ACC112 (cell line): ENCODE measurements at regions not wholly inside any gene's neighbourhood (a gene's known extent, or its start where the extent isn't known, plus 50 kb on each side); places are given as distances from the start of the nearest gene placed in this dataset.
"Not testable (repeated sequence)": the region's sequence is repeated elsewhere in the genome, so short reads cannot be mapped to it uniquely, and the experiment has no call there.

Experiments used
- H2AFZ ChIP-seq: fragments of 200-600 bp; sonication (generic); one replicate; pipeline ENCODE4 v1.6.0; 2017; ENCODE audit warnings: antibody characterized with exemption, low read length; ENCODE audit not compliant: unreplicated experiment
- H3K27ac ChIP-seq: fragments of 200-600 bp; sonication (generic); 2 replicates; pipeline ENCODE4 v1.5.1; 2014; ENCODE audit warnings: low read depth, mild to moderate bottlenecking, antibody characterized with exemption, low read length, moderate library complexity
- H3K27me3 ChIP-seq: fragments of 200-600 bp; sonication (generic); 2 replicates; pipeline ENCODE4 v1.6.1; 2014; ENCODE audit warnings: mild to moderate bottlenecking, antibody characterized with exemption, low read length, moderate library complexity, mixed read lengths; ENCODE audit not compliant: insufficient read depth
- H3K36me3 ChIP-seq: fragments of 200-600 bp; sonication (generic); 2 replicates; pipeline ENCODE4 v1.6.1; 2016; ENCODE audit warnings: mild to moderate bottlenecking, antibody characterized with exemption, low read length, moderate library complexity, mixed read lengths; ENCODE audit not compliant: insufficient read depth
- H3K4me1 ChIP-seq: fragments of 200-600 bp; sonication (generic); one replicate; pipeline ENCODE4 v1.6.1; 2016; ENCODE audit warnings: low read length, mixed read lengths; ENCODE audit not compliant: insufficient read depth, unreplicated experiment, control insufficient read depth
- H3K4me3 ChIP-seq: fragments of 200-600 bp; sonication (generic); 2 replicates; pipeline ENCODE4 v1.5.1; 2014; ENCODE audit warnings: mild to moderate bottlenecking, low read depth, low read length
- H3K79me2 ChIP-seq: fragments of 200-600 bp; sonication (generic); one replicate; pipeline ENCODE4 v1.6.0; 2016; ENCODE audit warnings: low read length; ENCODE audit not compliant: control insufficient read depth, unreplicated experiment, insufficient read depth

DNA sequence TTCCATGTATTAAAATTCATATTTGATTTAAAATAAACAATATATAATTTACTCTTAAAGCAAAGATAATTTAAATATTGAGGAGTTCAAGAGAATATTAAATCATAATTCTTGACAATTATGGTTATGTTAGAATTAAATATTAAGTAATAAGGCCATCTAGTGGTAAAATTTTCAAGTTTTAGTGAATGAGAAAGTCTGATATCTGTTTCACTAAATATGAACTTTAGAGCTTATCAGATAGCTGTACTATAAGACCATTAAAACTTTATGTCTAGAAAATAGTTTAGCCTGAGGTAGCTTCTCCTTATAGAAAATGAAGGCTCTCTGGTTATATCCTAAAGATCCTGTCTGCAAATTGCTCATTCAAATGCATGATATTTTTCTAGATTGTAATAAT, 152.1 kb upstream of the PRSS12 start:
- H2AFZ ChIP-seq, H3K36me3 ChIP-seq, H3K79me2 ChIP-seq, H3K27ac ChIP-seq, H3K4me3 ChIP-seq, H3K4me1 ChIP-seq, H3K27me3 ChIP-seq: not testable (repeated sequence)

DNA sequence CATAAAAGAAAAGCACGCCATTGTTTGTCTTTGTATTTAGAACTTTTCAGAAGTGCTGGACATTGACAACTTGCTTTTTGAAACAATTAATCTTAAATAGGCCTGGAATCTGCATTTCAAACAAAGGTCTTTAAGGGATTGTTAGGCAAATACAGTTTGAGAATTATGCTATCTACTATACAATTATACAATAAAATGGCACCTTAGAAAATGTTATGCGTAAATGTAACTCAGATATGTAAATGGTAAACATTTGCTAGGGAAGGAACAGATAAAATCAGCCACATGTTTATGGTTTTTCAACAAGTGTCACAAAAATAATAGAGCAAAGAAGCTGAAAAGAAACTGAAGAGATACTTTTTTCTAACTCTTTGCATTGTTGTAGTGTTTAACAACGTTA, 152.7 kb upstream of the PRSS12 start:
- H3K4me3 ChIP-seq, H3K79me2 ChIP-seq, H2AFZ ChIP-seq, H3K36me3 ChIP-seq, H3K27me3 ChIP-seq, H3K4me1 ChIP-seq, H3K27ac ChIP-seq: not testable (repeated sequence)

DNA sequence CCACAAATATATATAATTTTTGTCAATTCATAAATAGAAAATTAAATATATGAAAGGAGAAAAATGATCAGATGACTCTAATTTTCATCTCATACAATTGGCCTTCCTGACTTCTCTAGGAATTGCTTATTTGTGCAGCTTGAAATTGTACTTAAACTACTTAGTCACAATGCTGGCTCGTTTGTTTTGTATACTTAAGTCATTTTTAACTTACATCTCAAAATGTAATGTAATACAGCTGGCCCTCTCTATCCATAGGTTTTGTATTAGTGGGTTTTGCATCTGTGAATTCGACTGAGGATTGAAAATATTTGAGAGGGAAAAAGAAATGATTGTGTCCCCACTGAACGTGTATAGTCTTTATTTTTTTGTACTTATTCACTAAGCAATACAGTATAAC, 160.1 kb upstream of the PRSS12 start:
- not testable (repeated sequence) for H3K79me2 ChIP-seq, H3K27ac ChIP-seq, H3K27me3 ChIP-seq, H2AFZ ChIP-seq, H3K36me3 ChIP-seq, H3K4me1 ChIP-seq, H3K4me3 ChIP-seq

DNA sequence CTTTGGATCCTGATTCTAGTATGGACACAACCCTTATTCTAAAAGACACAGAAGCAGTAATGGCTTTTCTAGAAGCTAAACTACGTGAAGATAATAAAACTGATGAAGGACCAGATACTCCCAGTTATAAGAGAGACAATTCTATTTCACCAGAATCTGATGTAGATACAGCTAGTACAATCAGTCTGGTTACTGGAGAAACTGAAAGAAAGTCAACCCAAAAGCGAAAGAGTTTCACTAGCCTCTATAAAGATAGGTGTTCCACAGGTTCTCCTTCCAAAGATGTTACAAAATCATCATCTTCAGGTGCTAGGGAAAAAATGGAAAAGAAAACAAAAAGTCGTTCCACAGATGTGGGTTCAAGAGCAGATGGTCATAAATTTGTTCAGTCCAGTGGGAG, 161.5 kb upstream of the PRSS12 start:
- not testable (repeated sequence) for H3K4me1 ChIP-seq, H3K27me3 ChIP-seq, H3K79me2 ChIP-seq, H2AFZ ChIP-seq, H3K36me3 ChIP-seq, H3K4me3 ChIP-seq, H3K27ac ChIP-seq

DNA sequence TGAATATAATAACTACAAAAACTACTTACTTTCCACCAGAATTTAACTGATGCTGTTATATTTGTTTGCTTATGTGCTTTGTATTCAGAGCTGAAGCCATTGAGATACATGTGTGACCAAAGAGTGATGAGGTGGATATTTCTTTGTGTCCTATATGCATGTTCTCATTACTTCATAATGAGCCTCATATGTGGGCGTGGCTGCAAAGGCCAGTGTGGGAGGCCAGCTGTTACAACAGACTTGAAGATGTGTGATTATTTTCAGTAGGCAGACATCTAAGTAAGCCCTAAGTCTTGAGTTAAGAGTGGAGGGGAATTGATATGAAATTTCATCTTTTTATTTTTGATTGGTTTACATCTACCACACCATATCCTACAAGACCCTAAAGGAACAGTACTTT, 163.3 kb upstream of the PRSS12 start:
- not testable (repeated sequence) for H3K4me1 ChIP-seq, H2AFZ ChIP-seq, H3K27me3 ChIP-seq, H3K27ac ChIP-seq, H3K36me3 ChIP-seq, H3K4me3 ChIP-seq, H3K79me2 ChIP-seq

DNA sequence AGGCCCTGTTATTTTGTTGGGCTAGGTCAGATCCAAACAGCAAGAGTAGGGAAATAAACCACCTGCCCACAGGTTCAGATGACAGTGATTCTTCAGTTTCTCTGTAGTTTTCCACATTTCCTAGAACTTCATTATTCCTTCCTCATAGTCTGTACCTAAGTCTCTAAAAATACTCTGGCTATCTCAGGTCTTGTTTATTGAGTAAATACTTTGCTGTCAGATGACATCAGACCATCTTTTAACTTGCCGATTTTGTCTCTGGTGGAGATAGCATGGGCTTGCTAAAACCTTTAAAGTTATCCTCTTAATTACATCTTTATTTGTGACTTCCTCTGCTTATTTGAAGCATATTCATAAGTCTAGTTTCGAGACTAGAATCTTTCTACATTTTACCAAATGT, 155.1 kb upstream of the METTL14 start:
- not testable (repeated sequence) for H3K4me1 ChIP-seq, H3K79me2 ChIP-seq, H3K27ac ChIP-seq, H3K36me3 ChIP-seq, H3K27me3 ChIP-seq, H2AFZ ChIP-seq, H3K4me3 ChIP-seq

DNA sequence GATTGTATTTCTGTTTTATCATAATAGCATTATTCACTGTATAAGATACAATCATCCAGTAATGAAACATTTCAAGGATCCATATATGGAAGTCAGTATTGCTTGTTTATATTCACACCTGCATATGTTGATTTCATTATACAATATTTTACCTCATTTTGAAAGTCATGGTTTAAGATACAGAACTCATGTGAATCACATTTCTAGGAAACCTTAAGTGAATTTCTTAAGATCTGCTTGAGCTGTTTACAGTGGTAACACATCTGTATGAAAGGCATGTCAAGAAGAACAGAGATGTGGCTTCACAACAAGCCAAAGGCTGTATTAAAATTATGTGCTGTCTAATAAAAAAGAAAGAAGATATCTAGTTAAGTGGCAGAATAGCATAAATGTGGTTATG, 153.2 kb upstream of the METTL14 start:
- not testable (repeated sequence) for H3K4me1 ChIP-seq, H3K27me3 ChIP-seq, H3K36me3 ChIP-seq

DNA sequence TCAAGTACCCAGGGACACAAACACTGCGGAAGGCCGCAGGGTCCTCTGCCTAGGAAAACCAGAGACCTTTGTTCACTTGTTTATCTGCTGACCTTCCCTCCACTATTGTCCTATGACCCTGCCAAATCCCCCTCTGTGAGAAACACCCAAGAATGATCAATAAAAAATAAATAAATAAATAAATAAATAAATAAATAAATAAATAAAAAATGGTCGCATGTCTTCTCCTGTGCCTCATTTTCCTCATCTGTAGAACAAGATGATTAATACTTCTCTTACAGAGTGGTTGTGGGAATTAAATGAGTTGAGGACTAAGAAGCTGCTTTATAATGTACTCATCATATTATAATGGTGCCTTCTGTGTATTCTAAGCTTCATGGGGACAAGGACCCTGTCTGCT, 149.4 kb upstream of the METTL14 start:
- not testable (repeated sequence) for H3K36me3 ChIP-seq, H3K27ac ChIP-seq

More for the DNA sequence above, 153.2 kb upstream of the METTL14 start:
- H3K27ac ChIP-seq, H3K4me3 ChIP-seq, H2AFZ ChIP-seq, H3K79me2 ChIP-seq: not testable (repeated sequence)

DNA sequence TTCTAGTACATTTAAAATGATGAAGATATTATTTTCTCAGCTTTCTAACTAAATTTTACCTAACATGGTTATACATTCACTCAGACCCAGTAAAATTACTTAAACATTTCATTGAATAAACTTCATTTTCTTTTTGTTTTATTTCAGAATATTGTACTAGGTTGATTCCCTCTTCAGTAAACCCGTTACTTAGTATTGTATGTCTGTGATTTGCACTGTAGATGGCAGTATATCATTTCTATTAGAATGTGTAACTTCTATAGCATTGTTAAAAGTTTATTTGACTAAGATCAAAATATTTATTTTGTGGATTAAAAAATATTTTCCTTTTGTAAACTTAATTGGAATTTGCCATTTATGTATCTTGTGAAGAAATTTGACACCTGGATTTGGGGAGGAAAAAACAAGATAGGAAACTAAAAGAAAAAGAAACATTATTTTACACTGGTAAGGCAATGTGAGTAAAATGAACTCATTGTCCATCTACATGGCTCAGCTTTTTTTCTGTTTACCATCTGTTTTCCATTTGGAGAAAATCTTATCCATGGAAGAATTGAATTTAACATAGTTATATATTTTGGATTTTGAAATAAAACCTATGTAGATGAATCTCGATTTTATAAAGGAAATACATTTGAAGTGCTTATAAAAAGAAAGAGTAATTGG, 145.6 kb upstream of the METTL14 start:
- H3K79me2 ChIP-seq, H3K4me1 ChIP-seq, H3K27ac ChIP-seq, H3K36me3 ChIP-seq, H3K4me3 ChIP-seq, H2AFZ ChIP-seq, H3K27me3 ChIP-seq: not testable (repeated sequence)

More for the DNA sequence above, 149.4 kb upstream of the METTL14 start:
- not testable (repeated sequence) for H2AFZ ChIP-seq, H3K27me3 ChIP-seq, H3K4me3 ChIP-seq, H3K79me2 ChIP-seq, H3K4me1 ChIP-seq

DNA sequence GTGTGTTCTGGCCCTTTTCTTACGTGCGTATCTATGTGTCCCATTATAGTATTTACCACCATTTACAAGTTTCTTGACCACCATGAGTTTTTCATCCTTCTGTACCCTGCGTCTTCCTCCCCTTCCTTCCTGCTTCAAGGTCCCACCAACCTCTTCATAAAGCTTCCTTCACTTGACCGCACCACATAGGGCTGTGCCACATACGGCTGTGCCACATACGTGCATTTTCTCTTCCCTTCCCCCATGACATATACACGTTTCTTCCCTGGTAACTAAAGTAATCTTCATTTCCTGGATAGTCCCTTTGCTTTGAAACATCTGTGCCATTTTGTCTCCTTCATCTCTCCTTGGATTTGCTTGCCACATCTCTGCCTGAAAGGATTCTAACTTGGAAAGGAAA, 128.6 kb upstream of the METTL14 start:
- H3K4me3 ChIP-seq, H3K36me3 ChIP-seq, H3K27ac ChIP-seq, H3K79me2 ChIP-seq, H3K27me3 ChIP-seq, H3K4me1 ChIP-seq: not testable (repeated sequence)
- H2AFZ ChIP-seq = peak overlapping the region; percentile 50

DNA sequence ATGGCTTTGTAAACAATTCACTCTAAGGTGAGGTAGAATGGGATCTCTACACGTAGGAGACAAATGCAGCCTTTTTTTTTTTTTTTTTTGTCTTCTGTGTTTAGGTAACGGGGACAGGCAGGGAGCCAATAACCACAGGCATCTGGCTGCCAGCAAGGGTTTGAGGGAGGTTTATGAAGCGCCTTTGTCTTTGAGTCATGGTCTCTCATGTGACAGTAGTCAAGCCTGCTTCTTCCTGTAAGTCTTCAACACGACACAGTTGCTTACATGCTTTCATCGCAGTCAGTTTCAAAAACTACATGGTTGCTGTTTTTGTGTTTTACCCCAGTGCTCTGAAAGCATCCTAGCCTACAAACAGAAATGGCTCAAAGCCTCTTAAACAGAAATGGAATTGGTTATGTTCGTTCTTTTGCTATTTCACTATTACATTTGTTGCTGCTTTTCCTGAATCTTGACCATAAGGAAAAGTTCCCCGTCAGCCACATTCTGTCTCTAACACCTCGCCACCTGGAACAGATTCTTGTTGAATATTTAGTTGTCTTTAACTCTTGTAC, 127.8 kb upstream of the METTL14 start:
- Histone ChIP-seq H2AFZ (peak overlapping the region; percentile 60), H3K27me3 (no peaks in the 10 kb centered on the region), H3K27ac (peak overlapping the region; percentile 37; the same call in 1 of the 2 replicates), H3K4me3 (no peak overlapping the region), H3K36me3 (no peaks in the 10 kb centered on the region), H3K79me2 (no peaks in the 10 kb centered on the region), H3K4me1 (peaks cover 9% of the 10 kb centered on the region)
